Pancreas (tissue), 10 donors: ENCODE measurements at regions not wholly inside any gene's neighbourhood (a gene's known extent, or its start where the extent isn't known, plus 50 kb on each side); places are given as distances from the start of the nearest gene placed in this dataset.

Source experiments
- ATAC-seq, 4 donors: fragments of 200-7000 bp; cut with Tn5 transposase; one replicate each; pipeline versions ENCODE4 v1.8.0 to v1.9.1; 2020; ENCODE audit warnings: mild to moderate bottlenecking in 4 of 4, moderate library complexity in 4 of 4
- DNase-seq, 6 donors: peaks; one replicate each; pipeline ENCODE4 v3.0.0-alpha.2; 2020
- FAIRE-seq: peaks from 2 replicates; lab custom pipeline; 2012; peaks lifted over from hg19 to GRCh38; lab: Jason Lieb, UNC
- H3K27ac ChIP-seq, 4 donors: fragments of 200-600 bp; sonication (generic); 1 replicate in 3 of 4; 2 replicates in 1 of 4; pipeline versions ENCODE4 v1.5.0 to v1.8.0; 2020
- H3K27me3 ChIP-seq, 4 donors: fragments of 200-600 bp; one replicate each; pipeline ENCODE4 v1.8.0; 2021
- H3K36me3 ChIP-seq, 3 donors: fragments of 200-600 bp; sonication (generic) in 1 of 3; one replicate each; pipeline versions ENCODE4 v1.5.0 to v1.8.0; 2020 to 2021
- H3K4me1 ChIP-seq, 3 donors: fragments of 200-600 bp; one replicate each; pipeline ENCODE4 v1.8.0; 2021
- H3K4me3 ChIP-seq, 4 donors: fragments of 200-600 bp; sonication (generic) in 2 of 4; one replicate each; pipeline versions ENCODE4 v1.5.0 to v1.8.0; 2020 to 2021
- H3K9me3 ChIP-seq, 4 donors: fragments of 200-600 bp; one replicate each; pipeline ENCODE4 v1.8.0; 2021
- WGBS, 2 donors: extraction: QIAGEN DNeasy Blood & Tissue Kit; methylation state at CpG; one replicate each; pipeline ENCODE4 v1.1.7; 2013; 5-methylcytosine and 5-hydroxymethylcytosine counted together
- intact Hi-C, 3 donors: fragments of 100-400 bp; cut with DNase I; formaldehyde crosslinking; loops; one replicate each; pipeline versions ENCODE4 v1.11.1 to v1.14.2; 2022
- TF ChIP-seq, protein P1 (sequence below), 4 donors: fragments of 200-600 bp; sonication (generic) in 3 of 4; IDR thresholded peaks; one replicate each; pipeline versions ENCODE4 v1.5.0 to v1.8.0; 2021; ENCODE audit warnings: antibody characterized with exemption in 4 of 4
- donor health status: healthy with polysubstance abuse.
- donor health status: DM: no; HTN: no; CAD: no; lungs with moderate emphysema.
- donor health status: DM: no; HTN: no; CAD: no.
- donor health status: control.
- donor health status: control.
- donor health status: Bipolar disorder and iron deficiency.
- donor health status: DM: yes; HTN: yes; CAD: no.
- donor health status: DM: no; HTN: no; CAD: no.
- donor health status: DM: no; HTN: no; CAD: no.
- donor health status: DM: yes; HTN: yes; CAD: no.

DNA sequence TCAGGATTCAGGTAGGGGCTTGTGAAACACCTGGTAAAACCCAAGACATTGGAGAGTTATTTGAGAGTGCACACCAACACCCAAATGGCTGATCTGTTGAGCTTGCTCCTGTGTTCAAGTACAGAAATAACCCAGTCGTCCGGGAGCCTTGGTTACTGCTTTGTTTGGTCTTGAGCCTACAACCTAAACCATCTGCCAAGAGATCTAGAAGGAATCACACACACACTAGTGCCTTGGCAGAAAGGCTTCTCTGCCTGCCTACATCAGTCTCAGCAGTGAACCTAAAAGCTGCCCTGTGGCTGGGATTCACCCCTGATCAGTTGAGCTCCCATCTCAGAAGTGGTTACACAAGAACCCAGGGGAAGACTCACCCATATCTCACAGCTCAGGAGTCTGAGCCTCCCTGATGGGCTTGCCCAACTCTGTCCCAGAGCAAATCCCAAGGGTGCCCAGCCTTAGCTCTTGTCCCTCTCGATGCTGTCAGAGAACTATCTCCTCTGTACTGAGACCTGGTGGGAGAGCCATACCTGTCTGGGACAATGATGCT, 167.6 kb downstream of the CXCL12 start:
- FAIRE-seq (no peak), ATAC-seq (no peak), DNase-seq (no peak)
- Histone ChIP-seq H3K9me3 (no peaks in the 10 kb centered on the region), H3K4me3 (no peak overlapping the region), H3K27ac (no peak overlapping the region), H3K36me3 (no peaks in the 10 kb centered on the region), H3K27me3 (no peaks in the 10 kb centered on the region), H3K4me1 (no peaks in the 10 kb centered on the region)
- 79 to 88% methylated on average over 3 of the region's 3 CpGs for WGBS, 2 donors
- intact Hi-C loops: no loop called here
- TF ChIP-seq, protein P1, sequence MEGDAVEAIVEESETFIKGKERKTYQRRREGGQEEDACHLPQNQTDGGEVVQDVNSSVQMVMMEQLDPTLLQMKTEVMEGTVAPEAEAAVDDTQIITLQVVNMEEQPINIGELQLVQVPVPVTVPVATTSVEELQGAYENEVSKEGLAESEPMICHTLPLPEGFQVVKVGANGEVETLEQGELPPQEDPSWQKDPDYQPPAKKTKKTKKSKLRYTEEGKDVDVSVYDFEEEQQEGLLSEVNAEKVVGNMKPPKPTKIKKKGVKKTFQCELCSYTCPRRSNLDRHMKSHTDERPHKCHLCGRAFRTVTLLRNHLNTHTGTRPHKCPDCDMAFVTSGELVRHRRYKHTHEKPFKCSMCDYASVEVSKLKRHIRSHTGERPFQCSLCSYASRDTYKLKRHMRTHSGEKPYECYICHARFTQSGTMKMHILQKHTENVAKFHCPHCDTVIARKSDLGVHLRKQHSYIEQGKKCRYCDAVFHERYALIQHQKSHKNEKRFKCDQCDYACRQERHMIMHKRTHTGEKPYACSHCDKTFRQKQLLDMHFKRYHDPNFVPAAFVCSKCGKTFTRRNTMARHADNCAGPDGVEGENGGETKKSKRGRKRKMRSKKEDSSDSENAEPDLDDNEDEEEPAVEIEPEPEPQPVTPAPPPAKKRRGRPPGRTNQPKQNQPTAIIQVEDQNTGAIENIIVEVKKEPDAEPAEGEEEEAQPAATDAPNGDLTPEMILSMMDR (IDR thresholded peaks at IDR 0.05): no peak

DNA sequence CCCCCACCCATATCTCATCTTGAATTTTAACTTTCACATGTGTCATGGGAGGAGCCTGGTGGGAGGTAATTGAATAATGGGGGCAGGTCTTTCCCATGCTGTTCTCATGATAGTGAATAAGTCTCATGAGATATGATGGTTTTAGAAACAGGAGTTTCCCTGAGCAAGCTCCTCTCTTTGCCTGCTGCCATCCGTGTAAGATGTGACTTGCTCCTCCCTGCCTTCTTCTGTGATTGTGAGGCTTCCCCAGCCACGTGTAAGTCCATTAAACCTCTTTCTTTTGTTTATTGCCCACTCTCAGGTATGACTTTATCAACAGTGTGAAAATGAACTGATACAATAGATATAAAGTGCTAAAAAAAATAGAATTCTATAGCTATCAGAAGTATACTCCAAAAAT, 168.8 kb downstream of the CXCL12 start:
- DNase-seq (no peak), FAIRE-seq (no peak), ATAC-seq (no peak)
- TF ChIP-seq, protein P1 (IDR thresholded peaks at IDR 0.05): no peak
- WGBS, 2 donors: 76 to 78% methylated on average over 2 of the region's 2 CpGs
- intact Hi-C loops: no loop called here
- no peak overlapping the region for H3K27ac ChIP-seq
- no peaks in the 10 kb centered on the region for H3K27me3 ChIP-seq
- no peaks in the 10 kb centered on the region for H3K36me3 ChIP-seq
- no peak overlapping the region for H3K4me3 ChIP-seq
- no peaks in the 10 kb centered on the region for H3K9me3 ChIP-seq
- H3K4me1 ChIP-seq: no peaks in the 10 kb centered on the region

DNA sequence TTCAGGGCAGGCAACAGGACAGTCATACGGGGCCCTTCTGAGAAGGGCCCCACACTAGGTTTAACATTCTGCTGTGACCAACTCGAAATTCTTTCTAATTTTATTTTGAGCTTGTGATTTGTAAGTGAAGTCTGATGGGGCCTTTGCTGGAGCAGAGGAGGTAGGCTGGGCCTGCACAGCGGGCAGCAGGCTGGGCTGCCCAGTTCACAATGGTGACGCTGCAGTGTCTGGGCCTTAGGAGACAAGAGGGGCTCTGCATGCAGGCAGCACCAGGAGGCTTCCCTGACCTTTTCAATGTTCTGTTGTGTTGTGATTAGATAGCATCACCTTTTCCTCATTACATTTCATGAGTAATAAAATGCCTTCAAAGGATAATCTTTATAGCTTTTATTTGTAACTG, 175.1 kb downstream of the CXCL12 start:
- Histone ChIP-seq H3K27me3 (no peaks in the 10 kb centered on the region), H3K4me3 (no peak overlapping the region), H3K9me3 (no peaks in the 10 kb centered on the region), H3K36me3 (no peaks in the 10 kb centered on the region), H3K27ac (no peak overlapping the region), H3K4me1 (no peaks in the 10 kb centered on the region)
- intact Hi-C loops: no loop called here
- FAIRE-seq (no peak), ATAC-seq (no peak), DNase-seq (no peak)
- TF ChIP-seq, protein P1 (IDR thresholded peaks at IDR 0.05): no peak
- 55 to 79% methylated on average over 4 of the region's 4 CpGs for WGBS, 2 donors

- 88 to 96% methylated on average over 9 of the region's 9 CpGs for WGBS, 2 donors
Measured at GRCh38 chr10:44207160-44207559, 177.7 kb downstream of the CXCL12 start.

More at GRCh38 chr10:44207160-44207559, 177.7 kb downstream of the CXCL12 start:
- TF ChIP-seq, protein P1 (IDR thresholded peaks at IDR 0.05): no peak
- H3K4me1 ChIP-seq: no peaks in the 10 kb centered on the region
- intact Hi-C loops: no loop called here
- DNase-seq: no peak
- H3K36me3 ChIP-seq: no peaks in the 10 kb centered on the region
- no peaks in the 10 kb centered on the region for H3K9me3 ChIP-seq
- H3K4me3 ChIP-seq: no peak overlapping the region
- H3K27ac ChIP-seq: no peak overlapping the region
- FAIRE-seq: no peak
- H3K27me3 ChIP-seq: no peaks in the 10 kb centered on the region
- ATAC-seq: no peak
